Glomerular endothelial cell (primary cell): ENCODE measurements at regions not wholly inside any gene's neighbourhood (a gene's known extent, or its start where the extent isn't known, plus 50 kb on each side); places are given as distances from the start of the nearest gene placed in this dataset.
A peak's percentile ranks its signal among the peaks of the same experiment; 100 is the strongest.
"Not testable (repeated sequence)": the region's sequence is repeated elsewhere in the genome, so short reads cannot be mapped to it uniquely, and the experiment has no call there.

Experiments used
- DNase-seq: peaks from one replicate; pipeline ENCODE4 v3.0.0-alpha.2; 2011; ENCODE audit warnings: low read depth, low spot score; ENCODE audit errors: extremely low read depth

DNA sequence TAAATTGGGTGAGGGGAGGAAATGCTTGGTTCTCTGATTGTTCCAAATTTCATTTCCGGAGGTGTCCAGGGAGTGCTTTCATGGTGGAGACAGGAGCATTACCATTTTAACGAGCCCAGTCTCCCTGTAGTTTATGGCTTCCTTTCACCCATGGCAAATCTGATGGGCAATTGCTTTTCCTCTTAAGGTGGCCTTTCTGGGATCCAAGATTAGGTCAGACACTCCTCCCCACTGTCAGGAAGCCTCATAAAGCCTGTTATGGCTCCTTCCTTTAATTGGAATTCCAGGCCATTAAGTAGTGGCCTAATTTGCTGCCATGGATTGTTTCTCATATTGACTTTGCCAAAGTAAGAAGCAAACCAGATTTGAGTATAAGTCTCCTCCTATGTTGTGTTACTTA, 157.8 kb downstream of the PDCD6IP start:
- DNase-seq, result no peak

DNA sequence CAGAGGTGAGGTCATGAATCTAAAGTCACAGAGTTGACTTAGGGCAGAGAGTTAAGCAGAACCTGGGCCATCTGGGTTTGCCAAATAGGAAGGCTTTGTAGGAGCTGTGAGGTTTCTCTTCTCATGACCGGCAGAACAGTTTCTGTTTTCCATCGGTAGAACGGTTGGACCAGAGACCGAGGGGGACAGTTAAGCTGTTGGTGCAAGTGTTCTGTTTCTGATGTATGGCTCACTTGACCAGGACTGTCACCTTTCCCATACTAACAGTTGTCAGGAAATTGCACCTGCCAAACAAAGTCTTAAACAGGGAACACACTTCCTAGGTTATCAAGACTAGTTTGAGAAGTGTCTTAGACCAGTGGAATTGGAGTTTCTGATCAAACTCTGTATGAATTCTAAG, 158.3 kb downstream of the PDCD6IP start:
- DNase-seq, result no peak

DNA sequence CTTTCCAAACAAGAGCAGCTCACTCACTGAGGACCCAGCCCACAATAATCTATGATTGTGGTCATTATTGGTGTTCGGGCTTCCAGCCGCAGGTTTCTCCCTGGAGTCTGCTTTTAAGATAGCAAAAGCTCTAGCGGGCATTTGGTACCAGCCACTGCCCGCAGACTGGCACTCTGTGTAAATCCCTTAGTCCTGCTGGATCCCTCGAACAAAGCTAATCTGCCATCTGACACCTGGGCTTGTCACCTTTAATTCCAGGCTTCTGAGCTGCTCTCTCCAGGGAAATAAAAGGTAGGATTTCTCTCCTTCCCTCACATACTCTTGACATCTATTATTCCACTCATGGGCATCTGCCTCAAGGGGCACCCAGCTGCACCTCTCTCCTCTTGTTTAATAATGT, 158.7 kb downstream of the PDCD6IP start:
- DNase-seq, result no peak

DNA sequence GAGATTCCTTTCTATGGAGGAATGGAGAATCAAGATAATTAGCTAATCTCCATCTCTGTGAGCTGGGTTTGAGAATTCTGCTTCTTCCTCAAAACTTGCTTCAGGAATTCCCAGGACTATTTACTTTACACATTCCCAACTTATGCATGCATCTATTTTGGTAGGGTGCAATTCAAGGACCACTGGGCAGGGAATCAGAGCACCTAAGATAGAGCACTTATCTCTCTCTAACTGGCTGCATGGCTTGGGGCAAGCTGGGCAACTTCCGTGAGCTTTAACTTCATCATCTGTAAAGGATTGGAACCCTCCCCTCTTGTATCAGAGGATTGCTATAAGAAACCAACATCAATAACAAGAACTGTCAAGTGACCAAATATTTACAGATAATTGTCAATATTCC, 160.2 kb downstream of the PDCD6IP start:
- DNase-seq, result no peak

DNA sequence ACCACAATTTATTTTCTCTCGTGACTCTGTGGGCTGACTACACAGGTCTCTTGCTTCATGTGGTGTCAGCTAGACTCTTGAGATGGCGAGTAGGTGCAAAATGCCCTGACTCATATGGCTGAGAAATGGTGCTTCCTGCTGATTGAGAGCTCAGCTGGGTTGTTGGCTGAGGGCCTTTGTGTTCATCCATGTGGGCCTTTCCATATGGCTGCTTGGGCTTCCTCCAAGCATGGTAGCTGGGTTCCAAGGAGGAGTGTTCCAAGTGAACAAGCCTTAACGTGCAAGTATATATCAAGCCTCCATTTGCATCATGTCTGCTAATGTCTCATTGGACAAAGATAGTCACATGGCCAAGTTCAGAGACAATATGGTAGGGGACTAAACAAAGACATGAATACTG, 164.0 kb downstream of the PDCD6IP start:
- no peak for DNase-seq

DNA sequence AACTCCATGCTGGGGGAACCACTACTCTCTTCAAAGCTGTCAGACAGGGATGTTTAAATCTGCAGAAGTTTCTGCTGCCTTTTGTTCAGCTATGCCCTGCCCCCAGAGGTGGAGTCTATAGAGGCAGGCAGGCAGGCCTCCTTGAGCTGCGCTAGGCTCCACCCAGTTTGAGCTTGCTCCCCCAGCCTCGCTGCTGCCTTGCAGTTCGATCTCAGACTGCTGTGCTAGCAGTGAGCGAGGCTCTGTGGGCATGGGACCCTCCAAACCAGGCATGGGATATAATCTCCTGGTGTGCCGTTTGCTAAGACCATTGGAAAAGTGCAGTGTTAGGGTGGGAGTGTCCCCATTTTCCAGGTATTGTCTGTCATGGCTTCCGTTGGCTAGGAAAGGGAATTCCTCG, 171.8 kb downstream of the PDCD6IP start:
- not testable (repeated sequence) for DNase-seq

DNA sequence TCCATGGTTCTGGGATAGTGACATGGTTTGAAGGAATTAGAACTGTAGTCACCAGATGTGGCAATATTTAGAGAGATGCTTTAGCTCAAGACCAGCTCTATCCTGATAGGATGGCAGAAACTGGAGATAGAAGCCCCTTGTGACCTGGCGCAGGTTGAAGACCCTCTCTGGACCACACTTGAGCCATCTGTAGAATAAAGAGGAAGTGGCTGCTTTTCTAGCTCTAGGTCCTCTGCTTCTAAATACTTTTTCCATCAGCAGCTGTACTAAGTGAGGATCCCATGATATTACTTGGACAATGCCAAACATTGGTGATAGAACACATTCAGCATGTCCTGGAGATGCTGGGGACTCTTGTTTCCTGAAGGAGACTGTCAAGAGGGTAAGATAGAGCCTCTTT, 172.6 kb downstream of the PDCD6IP start:
- DNase-seq, result no peak

DNA sequence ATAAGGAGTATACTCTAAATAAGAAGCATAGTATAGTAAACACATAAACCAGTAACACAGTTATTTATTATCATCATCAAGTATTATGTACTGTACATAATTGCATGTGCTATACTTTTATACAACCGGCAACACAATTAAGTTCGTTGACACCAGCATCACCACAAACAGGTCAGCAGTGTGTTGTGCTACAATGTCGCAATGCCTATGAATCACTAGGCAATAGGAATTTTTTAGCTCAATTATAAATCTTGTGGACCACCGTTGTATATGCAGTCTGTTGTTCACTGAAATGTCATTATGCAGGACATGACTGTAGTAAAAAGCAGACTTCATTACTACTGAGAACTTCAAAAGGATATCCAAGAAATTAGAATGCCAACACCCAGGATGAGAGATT, 177.0 kb downstream of the PDCD6IP start:
- DNase-seq, result no peak

DNA sequence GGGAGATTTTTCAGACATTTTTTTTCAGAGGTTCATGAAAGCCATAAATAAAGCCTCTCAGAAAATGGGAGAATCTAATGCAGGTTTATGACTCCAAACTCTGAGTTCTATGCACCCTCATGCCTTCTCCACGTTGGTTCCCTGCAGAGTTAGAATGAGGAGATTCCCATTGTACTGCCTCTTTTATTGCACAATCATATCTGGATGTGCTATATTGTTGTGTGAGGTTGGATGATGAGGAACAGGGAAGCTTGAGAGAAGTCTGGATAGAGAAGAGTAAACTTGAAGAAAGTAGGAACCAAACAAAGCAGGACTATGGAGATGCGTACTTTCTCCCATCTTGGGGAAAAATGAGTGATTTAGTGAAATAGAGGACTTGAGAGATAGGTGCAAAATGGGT, 178.8 kb downstream of the PDCD6IP start:
- DNase-seq, result no peak

DNA sequence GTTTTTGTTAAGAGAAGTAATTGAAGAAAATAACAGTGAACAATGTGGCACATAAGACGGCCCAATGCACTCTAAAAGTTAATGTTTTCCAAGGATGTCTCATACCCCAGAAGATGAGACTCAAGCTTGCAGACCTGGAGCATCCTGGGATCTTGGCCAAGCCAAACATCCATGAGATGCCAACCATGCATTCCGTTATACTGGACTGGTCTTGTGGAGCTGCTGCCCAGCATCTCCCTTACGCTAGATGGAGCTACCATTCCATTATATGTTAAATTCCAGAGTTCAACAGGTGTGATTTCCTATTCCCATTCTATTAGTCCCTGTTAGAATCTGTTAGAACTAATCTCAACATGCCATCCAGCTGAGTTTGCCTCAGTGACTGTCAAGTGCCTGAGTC, 181.8 kb downstream of the PDCD6IP start:
- DNase-seq, result peak; percentile 20

DNA sequence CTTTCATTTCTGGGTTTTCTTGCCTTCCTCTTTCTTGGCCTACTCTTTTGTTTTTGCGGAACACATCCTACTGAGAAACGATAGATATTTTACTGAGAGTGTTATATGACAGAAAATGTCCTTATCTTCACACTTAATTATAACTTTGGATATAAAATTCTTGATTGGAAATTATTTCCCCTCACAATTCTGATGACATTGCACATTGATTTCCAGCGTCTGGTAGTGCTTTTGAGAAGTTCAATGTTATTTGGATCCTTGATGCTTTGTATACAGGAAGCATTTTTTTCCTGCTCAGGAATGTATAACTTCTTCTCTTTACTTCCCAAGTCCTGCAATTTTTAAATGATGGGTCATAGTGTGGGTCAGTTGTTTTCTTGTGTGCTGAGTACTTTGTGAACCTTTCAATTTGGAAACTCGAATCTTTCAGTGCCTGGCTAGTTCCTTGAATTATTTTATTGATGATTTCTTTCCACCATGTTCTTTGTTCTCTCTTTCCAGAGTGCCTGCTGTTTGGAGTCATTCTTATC, 183.9 kb downstream of the PDCD6IP start:
- no peak for DNase-seq

DNA sequence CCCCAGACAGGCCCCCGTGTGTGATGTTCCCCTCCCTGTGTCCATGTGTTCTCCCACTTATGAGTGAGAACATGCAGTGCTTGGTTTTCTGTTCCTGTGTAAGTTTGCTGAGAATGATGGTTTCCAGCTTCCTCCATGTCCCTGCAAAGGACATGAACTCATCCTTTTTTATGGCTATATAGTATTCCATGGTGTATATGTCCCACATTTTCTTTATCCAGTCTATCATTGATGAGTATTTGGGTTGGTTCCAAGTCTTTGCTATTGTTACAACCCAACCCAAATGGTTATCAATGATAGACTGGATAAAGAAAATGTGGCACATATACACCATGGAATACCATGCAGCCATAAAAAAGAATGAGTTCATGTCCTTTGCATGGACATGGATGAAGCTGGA, 184.5 kb downstream of the PDCD6IP start:
- not testable (repeated sequence) for DNase-seq

DNA sequence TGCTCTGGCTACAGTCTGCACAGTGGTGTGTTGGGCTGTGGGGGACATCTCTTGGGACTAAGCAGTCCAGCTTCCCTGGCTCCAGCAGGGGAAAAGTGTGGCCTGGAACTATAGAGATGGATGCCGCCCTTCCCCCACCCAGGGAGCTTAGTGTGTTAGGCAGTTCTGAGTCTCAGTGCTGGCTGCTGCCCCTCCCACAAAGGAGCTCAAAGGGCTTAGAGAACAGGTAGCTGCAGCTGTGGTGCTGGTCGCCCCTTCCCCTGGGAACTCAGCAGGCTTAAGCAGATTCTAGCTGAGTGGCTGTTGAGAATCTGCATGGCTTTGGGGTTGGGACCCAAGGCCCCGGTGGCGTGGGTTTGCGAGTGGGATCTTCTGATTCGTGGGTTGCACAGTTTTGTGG, 190.8 kb downstream of the PDCD6IP start:
- no peak for DNase-seq

DNA sequence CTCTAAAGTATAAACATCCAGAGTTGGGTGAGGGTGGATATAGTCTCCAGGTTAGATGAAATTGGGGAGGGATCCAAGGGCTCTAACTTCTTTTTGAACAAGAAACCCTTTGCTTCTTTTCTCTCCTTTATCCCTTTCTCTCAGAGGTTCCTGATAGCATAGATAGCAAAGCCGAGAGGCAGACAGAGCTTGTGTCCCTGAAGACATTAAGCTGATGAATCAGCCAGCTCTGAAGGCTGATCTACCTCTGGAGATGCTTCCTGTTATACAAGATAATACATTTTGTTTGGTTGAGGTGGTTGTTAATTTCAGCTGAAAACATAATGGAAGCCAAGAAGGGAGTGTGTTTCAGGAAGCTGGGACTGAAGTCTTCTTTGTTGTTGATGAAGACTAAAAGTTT, 193.2 kb downstream of the PDCD6IP start:
- DNase-seq, result no peak

DNA sequence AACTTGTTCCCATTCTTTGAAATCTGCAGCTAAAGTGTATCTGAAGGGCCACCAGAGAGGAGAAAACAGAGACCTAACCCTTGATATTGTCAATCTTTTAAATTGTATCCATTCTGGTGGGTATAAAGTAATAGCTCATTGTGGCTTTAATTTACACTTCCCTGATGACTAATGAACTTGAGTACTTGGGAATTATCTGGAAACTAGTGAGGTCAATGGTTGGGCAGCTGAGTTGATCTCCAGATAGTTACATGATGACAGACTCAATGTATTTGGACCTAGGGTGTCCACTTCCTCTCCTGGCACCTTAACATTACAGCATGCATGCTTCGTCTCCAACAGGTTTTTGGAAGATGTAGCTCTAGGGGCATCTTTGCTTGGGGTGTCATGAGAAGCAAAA, 195.2 kb downstream of the PDCD6IP start:
- DNase-seq, result no peak

DNA sequence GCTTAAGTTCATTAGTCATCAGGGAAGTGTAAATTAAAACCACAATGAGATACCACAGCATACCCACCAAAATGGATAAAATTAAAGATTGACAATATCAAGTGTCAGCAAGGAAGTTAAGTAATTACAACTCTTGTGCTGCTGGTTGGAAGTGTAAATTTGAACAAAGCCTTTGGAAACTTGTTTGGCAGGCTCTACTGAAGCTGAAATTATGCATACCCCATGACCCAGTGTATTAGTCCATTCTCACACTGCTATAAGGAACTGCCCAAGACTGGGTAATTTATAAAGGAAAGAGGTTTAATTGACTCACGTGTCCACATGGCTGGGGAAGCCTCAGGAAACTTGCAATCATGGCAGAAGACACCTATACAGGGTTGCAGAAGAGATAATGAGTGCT, 196.1 kb downstream of the PDCD6IP start:
- DNase-seq, result no peak

DNA sequence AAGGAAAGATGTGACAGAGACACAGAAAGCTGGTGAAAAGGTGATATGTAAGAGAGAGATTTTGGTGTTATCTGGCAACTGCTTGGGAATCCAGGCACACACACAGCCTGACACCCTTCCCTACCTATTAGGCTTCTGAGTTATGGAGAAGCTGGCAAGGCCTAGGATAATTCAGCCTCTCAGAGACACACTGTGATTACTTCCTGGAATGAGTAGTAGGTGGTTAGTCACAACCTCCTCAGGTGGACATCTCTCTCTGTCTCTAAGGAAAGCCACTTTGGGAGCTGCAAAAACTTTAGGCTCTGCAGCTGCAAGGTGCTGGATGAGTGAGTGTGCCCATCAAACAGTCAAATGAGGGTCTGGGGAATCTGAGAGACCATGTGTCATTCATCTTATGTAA, 201.9 kb downstream of the PDCD6IP start:
- no peak for DNase-seq

DNA sequence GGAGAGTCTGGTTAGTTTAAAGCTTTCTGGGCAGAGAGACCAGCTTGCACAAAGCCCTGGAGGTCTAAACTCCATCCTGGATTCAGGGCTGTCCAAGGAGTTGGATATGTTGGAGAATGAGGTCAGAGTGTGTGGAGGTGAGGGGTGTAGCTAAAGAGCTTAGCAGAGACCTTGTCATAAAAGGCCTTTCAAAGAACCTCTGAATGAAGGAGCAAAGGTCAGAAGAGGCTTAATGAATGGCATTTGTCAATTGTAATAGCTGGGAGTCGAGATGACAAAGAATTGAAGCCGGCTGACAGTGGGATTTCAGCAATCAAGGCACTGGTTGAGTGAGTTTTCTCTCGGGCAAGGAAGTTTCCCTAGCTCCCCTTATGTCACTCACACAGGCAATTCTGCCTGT, 202.6 kb downstream of the PDCD6IP start:
- no peak for DNase-seq

DNA sequence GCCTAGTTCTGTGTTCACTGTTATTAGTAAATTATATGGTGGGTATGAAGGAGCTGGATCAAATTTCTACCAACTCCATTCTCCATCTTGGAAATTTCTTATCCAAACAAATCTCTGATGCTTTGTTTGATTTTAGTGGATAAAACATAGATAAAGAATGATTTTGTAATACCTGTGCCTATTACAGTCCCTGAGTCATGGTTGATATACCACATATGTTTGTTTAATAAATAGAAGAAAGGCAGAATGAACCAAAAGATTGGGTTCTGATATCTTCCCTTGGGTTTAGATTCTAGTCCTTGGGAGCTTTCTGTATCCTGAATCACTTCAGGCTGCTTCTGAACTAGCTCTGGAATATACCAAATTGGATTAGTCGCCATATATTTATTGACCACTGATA, 203.6 kb downstream of the PDCD6IP start:
- no peak for DNase-seq

DNA sequence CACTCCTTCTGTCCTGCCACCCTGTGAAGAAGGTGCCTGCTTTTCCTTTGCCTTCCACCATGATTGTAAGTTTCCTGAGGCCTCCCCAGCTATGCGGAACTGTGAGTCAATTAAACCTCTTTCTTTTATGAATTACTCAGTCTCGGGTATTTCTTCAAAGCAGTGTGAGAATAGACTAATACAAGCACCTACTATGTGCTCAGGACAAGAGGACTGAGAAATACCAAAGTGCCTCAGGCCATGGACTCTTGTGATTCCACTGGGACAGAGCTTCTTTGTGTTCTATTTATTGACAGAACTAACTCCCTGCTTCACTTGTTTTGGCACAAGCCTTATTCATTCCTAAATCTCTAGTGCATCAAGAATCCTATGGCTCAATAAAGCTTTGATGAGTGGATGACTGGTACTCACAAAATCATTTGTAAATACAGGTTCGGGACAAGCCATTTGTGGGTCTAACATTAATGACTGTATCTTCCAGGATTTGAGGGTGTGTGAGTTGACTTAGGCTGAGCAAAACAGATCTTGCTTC, 204.2 kb downstream of the PDCD6IP start:
- no peak for DNase-seq

DNA sequence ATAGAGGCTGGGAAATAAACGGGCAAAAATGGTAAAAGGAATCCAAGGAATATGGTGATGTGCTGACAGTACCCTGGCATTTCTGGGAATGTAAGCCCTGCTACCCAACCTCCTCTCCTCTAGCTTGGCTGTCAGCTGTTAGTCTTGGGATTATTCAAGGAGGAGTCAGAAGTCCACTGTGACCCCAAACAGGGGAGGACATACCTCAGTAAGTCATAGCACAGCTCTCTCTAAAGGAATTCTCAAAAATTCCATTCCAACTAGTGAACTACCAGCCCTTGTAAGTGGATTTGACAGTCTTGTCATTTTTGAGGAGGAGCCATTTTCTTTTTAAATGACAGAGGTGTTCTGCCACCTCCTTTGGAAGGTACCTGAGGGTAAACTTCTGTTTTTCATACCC, 207.5 kb downstream of the PDCD6IP start:
- DNase-seq, result no peak

DNA sequence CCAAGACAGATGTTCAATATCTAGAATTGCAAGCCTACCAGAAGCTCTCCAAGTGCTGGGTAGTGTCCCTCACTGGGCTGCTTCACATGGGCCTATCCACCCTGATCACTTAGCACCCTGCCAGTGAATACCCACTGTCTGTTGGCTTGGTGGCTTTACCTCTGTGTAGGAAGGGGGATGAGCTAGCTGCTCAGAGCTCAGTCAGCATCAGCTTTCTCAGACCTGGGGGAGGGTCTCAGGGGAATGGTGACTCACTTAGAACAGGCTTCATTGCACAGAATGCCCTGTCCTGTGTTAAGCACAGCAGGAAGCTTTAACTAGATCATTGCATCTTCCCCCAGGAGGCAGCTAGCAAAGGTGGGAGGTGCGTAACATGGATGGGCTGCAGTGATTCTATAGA, 209.8 kb downstream of the PDCD6IP start:
- no peak for DNase-seq
